22Rv1 (cell line): ENCODE measurements at regions not wholly inside any gene's neighbourhood (a gene's known extent, or its start where the extent isn't known, plus 50 kb on each side); places are given as distances from the start of the nearest gene placed in this dataset.

ENCODE experiments used
- H3K27ac ChIP-seq: fragments of 450-650 bp; 2 replicates; pipeline ENCODE4 v1.5.1; 2017
- ZFX ChIP-seq: fragments of 450-650 bp; IDR thresholded peaks from 2 replicates; pipeline ENCODE4 v1.6.1; 2017; ENCODE audit warnings: antibody characterized with exemption, borderline replicate concordance
- TF ChIP-seq, protein P1 (sequence below): fragments of 450-650 bp; IDR thresholded peaks from 2 replicates; pipeline ENCODE4 v1.5.1; 2017; ENCODE audit warnings: mild to moderate bottlenecking

DNA sequence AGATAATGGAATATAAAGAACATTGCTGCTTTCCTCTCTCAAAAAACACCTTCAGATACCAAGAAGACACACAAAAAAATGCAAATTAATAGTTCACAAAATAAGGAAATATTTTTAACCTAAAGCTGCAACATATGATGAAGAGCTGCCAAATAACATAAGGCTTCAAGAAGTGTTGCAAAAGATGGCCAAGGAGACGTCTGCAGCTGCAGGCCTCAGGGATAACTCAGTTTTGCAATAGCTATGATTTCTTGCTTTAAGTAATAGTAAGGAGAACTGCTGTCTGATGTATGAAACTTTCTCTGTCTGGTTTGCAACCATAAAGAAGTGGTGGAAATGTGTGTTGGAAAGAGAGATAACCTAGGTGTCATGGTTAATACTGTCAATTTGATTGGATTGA lies 1237.5 kb downstream of the MRPL39 start:
- TF ChIP-seq ZFX = no peak
- TF ChIP-seq, protein P1, sequence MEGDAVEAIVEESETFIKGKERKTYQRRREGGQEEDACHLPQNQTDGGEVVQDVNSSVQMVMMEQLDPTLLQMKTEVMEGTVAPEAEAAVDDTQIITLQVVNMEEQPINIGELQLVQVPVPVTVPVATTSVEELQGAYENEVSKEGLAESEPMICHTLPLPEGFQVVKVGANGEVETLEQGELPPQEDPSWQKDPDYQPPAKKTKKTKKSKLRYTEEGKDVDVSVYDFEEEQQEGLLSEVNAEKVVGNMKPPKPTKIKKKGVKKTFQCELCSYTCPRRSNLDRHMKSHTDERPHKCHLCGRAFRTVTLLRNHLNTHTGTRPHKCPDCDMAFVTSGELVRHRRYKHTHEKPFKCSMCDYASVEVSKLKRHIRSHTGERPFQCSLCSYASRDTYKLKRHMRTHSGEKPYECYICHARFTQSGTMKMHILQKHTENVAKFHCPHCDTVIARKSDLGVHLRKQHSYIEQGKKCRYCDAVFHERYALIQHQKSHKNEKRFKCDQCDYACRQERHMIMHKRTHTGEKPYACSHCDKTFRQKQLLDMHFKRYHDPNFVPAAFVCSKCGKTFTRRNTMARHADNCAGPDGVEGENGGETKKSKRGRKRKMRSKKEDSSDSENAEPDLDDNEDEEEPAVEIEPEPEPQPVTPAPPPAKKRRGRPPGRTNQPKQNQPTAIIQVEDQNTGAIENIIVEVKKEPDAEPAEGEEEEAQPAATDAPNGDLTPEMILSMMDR = no peak

DNA sequence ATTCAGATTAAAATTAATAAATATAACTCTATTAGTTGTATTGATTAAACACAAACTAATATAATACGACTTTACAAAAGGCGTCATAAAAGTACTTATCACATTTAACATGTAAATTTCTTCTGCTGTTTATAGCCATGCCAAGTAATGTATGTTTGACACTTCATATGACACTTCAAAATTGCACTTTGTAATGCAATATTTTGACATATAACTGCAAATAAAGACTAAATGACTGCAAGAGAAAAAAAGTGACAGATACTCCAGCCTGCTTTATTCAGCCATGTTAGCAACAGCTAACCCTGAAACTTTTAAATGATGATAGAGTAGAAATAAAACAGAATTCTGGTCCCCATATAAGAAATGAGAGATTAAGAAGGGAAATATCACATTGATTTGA lies 1238.0 kb downstream of the MRPL39 start:
- TF ChIP-seq, protein P1 = no peak
- no peak for TF ChIP-seq ZFX

More for the DNA sequence above, 1237.5 kb downstream of the MRPL39 start:
- no peak overlapping the region for H3K27ac ChIP-seq

DNA sequence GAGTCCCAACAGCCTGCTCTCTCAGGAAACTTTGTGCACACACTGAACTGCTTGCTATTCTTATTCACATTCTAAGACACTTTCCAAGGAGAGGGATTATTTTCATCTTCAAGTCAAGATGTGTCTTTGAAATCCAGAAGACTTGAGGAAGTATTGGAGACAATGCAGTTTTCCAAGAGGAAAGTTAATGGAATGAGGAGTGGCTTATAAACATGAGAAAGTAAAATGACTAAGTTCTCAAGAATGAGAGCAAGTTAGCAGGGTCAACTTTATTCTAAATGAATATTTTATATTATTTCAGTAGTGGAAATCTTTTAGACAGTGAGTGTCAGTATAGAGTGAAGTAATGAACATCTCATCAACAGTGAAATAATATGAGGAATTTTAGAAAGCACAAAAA lies 1239.3 kb downstream of the MRPL39 start:
- no peak for TF ChIP-seq ZFX
- TF ChIP-seq, protein P1 = no peak
- H3K27ac ChIP-seq = no peak overlapping the region

More for the DNA sequence above, 1238.0 kb downstream of the MRPL39 start:
- H3K27ac ChIP-seq = no peak overlapping the region

DNA sequence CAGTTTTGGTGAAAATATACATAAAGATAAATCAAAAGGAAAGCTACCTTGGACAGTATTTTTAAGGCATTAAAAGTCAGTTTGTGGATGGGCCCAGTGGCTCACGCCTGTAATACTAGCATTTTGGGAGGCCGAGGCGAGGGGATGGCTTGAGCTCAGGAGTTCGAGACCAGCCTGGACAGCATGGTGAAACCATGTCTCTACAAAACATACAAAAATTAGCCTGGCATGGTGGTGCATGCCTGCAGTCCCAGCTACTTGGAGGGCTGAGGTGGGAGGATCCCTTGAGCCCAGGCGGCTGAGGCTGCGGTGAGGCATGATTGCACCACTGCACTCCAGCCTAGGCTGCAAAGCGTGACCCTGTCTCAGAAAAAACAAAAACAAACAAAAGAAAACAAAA lies 1253.8 kb downstream of the MRPL39 start:
- no peak for TF ChIP-seq ZFX
- TF ChIP-seq, protein P1 = no peak

DNA sequence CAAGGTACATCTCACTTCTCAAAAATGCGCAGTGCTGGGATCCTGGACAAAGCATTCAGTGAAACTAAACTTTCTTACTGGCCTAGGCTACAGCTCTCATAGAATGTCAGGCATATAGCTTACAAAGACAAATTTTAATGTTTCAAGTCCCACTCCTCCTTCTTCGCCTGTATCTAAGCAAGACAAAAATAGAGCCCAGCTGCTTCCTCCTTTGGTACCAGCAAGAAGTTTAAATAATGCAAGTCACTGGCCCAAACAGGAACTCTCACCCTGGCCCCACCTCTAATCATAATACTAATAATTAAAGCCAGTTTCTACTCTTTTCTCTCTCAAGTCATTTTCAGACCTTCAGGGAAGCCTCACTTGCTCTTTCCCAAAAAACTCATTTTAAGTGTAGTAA lies 1267.9 kb downstream of the MRPL39 start:
- no peak overlapping the region for H3K27ac ChIP-seq
- TF ChIP-seq ZFX = no peak
- TF ChIP-seq, protein P1 = no peak

More for the DNA sequence above, 1253.8 kb downstream of the MRPL39 start:
- no peak overlapping the region for H3K27ac ChIP-seq

DNA sequence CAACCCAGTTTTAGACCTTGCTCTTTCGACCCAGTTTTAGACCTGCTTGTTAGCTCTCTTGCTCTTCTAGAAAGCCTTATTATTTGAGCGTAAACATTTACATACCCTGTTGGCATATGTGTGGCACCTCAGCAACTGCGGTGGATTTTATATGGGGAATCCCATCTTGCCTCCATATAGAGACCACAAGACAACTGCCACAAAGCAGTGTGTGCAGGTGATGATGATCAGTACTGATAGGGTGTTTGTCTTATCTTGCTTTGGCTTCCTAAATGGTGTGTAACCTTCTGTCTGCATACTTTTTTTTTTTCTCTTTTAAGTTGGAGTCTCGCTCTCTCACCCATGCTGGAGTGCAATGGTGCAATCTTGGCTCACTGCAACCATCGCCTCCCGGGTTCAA lies 1270.8 kb downstream of the MRPL39 start:
- TF ChIP-seq, protein P1 = no peak
- H3K27ac ChIP-seq = no peak overlapping the region

DNA sequence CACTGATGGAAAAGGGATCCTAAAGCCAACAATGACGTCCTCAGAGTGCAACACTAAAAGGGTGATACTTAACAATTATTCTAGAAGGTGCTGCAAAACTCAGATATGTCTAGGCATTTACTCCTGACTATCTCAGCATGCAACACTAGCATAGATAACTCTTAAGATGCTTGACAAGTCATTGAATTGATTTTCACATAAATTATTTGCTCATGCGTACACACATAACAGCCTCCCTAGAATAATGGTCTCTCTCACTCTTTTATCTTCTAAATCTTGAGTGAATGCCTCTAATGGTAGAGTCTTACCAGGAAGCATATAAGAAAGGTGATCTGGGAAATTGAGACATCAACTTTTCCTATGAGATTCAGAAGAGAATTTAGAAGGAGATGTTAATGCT lies 1283.7 kb downstream of the MRPL39 start:
- TF ChIP-seq, protein P1 = no peak
- TF ChIP-seq ZFX = no peak

More for the DNA sequence above, 1283.7 kb downstream of the MRPL39 start:
- no peak overlapping the region for H3K27ac ChIP-seq
